ENCODE measurements at regions not wholly inside any gene's neighbourhood (a gene's known extent, or its start where the extent isn't known, plus 50 kb on each side); places are given as distances from the start of the nearest gene placed in this dataset.

GRCh38 chr6:62889240-62889639, 322.0 kb upstream of the FKBP1C start:
- no peak for TF ChIP-seq CTCF (conservative IDR thresholded peaks at IDR 0.05; ENCODE audit: low read length)
- no peak for TF ChIP-seq EZH2phosphoT487 (IDR thresholded peaks at IDR 0.05; ENCODE audit: borderline replicate concordance)
